OCI-LY7 (cell line): ENCODE measurements at regions not wholly inside any gene's neighbourhood (a gene's known extent, or its start where the extent isn't known, plus 50 kb on each side); places are given as distances from the start of the nearest gene placed in this dataset.

Experiments used
- EZH2phosphoT487 ChIP-seq: fragments of 200-600 bp; sonication (generic); IDR thresholded peaks from 2 replicates; pipeline ENCODE4 v1.6.1; 2018; ENCODE audit warnings: low read depth, borderline replicate concordance, mild to moderate bottlenecking, mixed run types, antibody characterized with exemption, low read length, moderate library complexity, mixed read lengths
- TF ChIP-seq, protein P1 (sequence below): fragments of 200-600 bp; sonication (generic); conservative IDR thresholded peaks from 2 replicates; pipeline ENCODE4 v1.5.1; 2014; ENCODE audit warnings: mild to moderate bottlenecking, antibody characterized with exemption, low read length, moderate library complexity, mixed read lengths

DNA sequence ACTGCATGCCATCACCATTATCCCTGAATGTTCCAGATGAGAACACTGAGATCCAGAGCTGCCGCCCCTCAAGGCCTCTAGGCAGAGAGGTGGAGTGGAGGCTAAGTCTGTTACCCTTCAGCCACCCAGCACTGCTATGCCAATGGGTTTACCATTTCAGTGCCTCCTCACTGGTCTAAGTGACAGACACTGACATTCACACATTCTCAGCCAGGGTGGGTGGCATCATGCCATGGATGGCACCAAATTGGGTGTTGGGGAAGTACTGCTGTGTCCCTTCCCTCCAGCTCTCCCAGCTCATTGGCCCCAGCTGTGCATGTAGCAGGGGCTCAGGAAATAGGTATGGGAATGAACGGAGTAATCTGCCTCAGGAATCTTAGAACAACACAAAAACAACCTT lies 96.8 kb upstream of the PLET1 start:
- TF ChIP-seq, protein P1, sequence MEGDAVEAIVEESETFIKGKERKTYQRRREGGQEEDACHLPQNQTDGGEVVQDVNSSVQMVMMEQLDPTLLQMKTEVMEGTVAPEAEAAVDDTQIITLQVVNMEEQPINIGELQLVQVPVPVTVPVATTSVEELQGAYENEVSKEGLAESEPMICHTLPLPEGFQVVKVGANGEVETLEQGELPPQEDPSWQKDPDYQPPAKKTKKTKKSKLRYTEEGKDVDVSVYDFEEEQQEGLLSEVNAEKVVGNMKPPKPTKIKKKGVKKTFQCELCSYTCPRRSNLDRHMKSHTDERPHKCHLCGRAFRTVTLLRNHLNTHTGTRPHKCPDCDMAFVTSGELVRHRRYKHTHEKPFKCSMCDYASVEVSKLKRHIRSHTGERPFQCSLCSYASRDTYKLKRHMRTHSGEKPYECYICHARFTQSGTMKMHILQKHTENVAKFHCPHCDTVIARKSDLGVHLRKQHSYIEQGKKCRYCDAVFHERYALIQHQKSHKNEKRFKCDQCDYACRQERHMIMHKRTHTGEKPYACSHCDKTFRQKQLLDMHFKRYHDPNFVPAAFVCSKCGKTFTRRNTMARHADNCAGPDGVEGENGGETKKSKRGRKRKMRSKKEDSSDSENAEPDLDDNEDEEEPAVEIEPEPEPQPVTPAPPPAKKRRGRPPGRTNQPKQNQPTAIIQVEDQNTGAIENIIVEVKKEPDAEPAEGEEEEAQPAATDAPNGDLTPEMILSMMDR, result no peak
- no peak for TF ChIP-seq EZH2phosphoT487
